HG03442 (cell line): ENCODE measurements at regions not wholly inside any gene's neighbourhood (a gene's known extent, or its start where the extent isn't known, plus 50 kb on each side); places are given as distances from the start of the nearest gene placed in this dataset.

Experiments used
- ATAC-seq: cut with Tn5 transposase; IDR thresholded peaks from one replicate; pipeline ENCODE4 v1.9.1; 2021; ENCODE audit warnings: mild to moderate bottlenecking, moderate library complexity; ENCODE audit not compliant: unreplicated experiment

- ATAC-seq = no peak
Observed at GRCh38 chr4:52231526-52231925, 180.4 kb downstream of the SPATA18 start.

DNA sequence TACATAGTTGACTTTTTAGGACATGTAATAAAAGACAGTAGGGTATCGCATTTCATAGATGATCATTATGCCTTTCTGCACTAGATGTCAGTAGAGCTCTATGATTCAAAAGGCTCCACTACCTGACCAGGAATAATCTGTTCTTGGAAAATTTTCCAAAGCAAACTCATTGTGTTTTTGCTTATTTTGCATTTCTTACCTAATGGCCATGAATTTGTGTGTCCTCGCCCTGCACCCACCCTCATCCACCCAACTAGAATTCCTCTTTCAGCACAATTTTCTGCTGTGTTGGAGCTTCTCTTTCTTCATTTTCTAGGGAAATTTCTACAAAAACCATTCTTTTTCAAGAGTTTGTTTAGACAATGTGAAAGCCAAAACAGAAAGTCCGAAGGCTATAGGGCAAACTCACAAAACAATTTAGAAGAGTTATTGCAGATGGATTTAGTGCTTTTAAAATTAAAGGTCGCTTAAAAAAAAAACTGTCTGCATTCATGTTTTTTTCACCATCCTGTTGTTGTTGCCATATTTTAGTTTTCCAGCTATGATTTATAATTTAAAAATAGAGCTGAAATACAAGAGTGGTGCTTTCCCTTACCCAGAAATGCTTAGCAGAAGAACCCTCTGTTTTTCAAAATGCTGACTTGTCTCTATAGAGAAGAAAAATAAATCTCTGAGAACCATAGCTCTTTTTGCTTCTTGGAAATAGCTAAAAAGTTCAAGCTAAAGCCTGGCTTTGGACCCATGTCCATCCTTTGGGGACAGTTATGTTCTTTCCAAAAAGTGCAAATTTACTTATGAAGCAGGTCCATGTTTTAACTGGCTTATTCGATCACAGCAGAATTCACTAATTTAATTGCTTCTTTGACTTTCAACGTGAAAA lies 183.7 kb downstream of the SPATA18 start:
- no peak for ATAC-seq

DNA sequence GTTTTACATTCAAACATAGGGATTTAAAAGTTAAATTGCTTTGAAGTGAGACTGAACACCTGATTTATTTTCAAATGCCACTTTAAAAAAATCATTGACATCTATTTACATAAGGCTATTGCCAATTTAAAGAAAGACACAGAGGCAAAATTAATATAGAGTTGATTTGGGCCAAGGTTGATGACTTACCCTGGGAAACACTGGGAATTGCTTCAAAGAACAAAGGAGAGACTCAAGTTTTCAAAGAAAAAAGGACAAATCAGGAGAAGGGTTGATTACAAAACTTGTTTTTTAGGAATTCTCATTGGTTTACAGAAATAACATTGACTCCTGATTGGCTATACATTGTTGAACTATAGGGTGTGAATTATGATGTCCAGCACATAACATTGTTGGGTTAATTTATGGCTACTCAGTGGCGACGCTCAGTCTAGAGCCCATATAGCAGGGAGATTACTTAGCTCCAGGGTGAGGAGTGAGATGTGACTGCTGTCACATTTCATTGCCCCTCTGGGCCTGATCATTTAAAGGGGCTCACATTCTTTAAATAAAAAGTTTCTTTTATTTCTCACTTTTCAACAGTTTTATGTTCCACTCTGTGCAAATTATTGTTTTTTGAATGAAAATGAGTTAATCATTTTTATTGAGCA lies 184.6 kb downstream of the SPATA18 start:
- ATAC-seq = no peak

DNA sequence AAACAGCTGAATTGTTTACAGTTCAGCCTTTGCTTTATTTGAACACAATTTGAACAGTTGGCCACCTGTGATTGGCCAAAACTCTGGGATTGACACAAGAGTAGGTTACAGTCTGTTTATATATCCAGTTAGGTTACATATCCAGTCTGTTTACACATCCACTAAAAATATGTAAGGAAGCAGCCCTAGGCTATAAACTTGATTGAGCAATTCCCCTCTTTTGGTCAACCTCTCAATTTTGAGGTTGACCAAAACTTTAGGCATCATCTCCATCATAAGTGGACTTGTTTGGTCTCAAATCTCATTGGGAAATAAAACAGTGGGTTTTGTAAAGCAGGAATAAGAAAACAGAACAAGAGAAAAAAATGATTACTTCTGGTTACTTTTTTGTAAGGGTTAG lies 190.8 kb downstream of the SPATA18 start:
- ATAC-seq = no peak

- no peak for ATAC-seq
Observed at GRCh38 chr4:52243367-52243766, 192.3 kb downstream of the SPATA18 start.

GRCh38 chr4:52244103-52244775 lies 193.1 kb downstream of the SPATA18 start:
- ATAC-seq = no peak

DNA sequence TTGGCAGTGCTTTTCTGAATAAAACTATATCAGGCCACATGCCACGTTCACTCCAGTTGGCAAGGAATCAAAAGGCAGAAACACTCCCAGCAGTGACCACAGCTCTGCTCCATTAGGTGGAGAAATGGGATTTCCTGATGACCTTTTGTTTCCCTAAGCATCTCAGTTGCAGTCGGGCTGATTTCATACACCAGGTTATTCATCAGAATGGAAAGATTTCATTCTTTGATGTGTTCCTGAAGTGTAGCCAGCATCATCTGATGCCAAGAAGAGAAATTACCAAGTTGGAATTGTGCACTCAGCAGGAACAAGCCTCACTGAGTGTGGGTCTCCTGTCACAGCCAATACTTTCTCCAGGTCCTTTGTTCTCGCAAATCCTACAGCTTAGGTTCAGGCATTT lies 193.7 kb downstream of the SPATA18 start:
- no peak for ATAC-seq

DNA sequence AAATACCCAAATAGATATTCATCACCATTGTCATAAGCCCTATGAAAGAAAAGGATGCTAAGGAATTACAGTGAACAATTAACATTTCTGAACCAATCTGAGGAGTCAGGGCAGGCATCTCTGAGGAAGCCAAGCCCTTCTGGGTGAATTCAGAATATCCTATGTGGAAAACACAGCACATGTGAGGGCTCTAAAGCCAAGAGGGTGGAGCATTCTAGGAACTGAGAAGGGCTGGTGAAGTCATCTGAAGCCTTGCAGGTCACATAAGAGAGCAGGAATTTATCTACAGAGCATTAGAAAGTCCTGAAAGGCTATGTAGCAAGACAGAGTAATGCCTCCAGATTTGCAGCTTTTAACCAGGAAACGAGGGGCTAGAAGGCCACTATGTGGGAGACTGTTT lies 195.7 kb downstream of the SPATA18 start:
- ATAC-seq = no peak

DNA sequence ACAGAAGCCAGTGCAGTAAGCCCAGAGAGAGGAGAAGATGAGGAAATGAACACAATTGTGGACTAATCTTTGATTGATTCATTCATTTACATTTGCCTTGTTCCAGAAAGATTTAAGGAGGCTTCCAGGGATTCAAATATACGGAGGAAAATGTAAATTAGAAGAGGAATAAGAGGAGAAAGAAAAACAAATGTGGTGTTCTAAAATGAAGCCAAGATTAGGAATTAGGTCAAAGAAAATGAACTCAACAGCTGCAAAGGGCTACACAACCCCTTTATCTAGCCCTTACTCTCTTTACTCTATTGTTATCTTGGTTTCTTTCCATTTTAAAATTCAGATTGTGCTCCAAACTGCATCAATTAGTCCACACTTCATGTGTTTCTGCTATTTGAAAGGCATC lies 196.8 kb downstream of the SPATA18 start:
- ATAC-seq = no peak

- no peak for ATAC-seq
Observed at GRCh38 chr4:52248820-52249219, 197.7 kb downstream of the SPATA18 start.

DNA sequence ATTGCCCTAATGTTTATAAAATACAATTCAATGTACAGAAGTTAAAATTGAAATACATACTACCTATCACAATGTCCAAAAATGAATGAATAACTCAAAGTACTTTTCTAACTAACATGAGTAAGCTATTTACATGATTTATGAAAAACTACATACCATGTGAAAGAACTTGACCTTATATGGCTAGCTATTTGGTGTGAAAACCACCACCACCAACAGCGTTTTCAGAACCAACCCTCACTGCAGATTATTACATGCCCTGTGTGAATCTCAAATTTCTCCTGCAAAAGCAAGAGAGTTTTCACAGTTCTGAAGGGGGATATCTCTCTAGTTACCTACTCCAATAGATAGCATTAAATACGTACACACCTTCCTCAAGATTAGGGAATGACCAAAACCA lies 198.5 kb downstream of the SPATA18 start:
- ATAC-seq = no peak

DNA sequence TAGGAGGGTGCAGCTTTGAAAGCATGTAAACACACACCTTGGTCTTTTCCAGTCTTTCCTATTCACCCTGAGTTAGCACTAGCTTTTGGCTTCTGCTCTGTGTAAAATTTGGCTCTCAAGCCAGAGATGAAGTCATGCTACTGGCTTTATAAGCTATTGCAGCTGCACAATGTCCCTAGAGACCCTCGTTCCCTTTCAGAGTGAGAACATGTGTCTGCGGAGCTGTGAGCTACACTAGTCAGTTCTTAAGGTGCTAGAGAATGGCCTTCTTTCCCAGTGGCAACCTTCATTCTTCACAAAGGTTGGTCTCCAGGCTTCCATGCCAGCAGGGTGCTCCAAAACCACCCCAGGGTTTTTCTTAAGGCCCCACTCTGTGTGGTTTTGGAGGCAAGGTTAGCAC lies 199.1 kb downstream of the SPATA18 start:
- no peak for ATAC-seq

- no peak for ATAC-seq
Observed at GRCh38 chr4:52251864-52252263, 200.8 kb downstream of the SPATA18 start.

DNA sequence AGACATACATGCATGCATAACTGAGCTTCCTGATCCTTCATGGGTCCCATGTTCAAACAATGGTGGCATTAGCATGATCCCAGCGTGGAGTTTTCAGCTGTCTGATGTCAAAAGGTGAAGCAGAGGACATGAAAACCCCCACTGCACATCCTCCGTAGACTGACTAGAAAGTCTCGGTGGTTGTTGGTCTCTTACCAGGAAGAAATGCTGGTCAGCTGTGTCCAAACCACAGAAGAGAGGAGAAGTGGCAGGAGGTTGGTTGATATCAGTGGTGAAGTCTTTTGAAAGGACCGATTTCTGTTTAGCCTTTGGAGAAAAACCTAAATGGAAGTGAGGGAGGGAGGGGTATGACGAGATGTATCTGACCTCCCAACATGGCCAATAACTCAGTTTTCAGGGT lies 201.9 kb downstream of the SPATA18 start:
- ATAC-seq = no peak

- no peak for ATAC-seq
Observed at GRCh38 chr4:52256522-52256921, 205.4 kb downstream of the SPATA18 start.

- ATAC-seq = no peak
Observed at GRCh38 chr4:52259978-52260377, 208.9 kb downstream of the SPATA18 start.

GRCh38 chr4:52260514-52261210 lies 209.6 kb downstream of the SPATA18 start:
- ATAC-seq = no peak

- no peak for ATAC-seq
Observed at GRCh38 chr4:52263607-52264006, 212.5 kb downstream of the SPATA18 start.

DNA sequence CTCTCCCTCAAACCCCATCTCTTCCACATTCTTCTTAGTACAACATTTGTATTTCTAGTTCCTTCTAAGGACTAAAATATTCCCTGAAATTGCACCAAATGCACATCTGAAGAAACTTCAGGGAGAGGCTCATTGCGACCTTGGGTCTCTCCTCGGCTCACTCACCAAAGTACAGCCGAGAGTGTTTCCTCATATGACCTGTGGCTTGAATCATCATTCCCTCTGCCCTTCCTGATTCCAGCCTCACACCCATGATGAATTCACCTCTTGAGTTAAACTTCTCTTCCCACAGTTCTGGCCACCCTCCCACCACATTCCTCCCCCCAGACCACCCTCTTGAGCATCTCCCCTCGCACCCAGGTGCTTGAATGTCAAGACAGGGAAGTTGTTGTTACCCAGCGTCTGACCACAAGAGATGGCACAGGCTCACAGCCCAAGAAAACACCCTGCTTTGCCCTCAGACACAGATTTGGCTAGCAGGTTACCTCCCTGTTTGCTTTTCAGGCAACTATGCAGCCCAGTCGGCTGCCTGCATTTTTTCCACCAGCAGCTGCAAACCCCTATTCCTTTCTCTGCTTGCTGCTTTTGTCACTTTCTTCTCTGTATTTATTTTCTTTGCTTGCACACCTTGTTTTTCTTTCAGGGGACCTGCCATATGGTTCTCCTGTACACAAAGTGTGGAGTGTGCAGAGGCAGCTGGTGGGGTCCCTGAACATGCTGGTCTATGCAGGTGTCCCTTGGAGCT lies 214.8 kb downstream of the SPATA18 start:
- no peak for ATAC-seq

DNA sequence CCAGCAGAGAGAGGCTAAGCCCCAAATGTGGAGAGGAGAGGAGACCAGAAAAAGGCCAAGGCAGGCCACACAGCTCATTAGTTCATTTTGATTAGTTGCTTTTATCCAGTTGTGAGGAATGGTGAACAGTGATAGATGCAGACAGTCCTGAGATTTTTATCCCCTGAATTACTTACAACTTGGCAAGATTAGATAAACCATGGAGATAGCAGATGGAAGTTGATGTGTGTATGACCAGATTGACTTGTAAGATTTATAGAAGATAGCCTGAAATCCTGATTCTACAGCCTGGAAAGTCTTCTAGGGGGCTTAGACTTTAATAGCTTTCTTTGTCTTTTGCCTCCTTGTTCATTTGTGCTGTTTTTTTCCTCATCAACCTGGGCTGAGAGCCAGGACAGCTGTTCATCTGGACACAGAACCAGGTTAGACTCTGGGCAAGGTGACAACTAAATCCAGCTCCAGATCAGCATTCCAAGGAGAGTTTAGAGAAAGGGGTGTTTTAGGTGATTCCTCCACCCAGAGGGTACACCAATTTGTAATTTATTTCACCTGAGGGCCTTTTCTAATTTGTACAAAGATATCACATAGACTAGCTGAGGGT lies 215.5 kb downstream of the SPATA18 start:
- ATAC-seq = no peak
